AML-193 (cell line): ENCODE measurements at regions not wholly inside any gene's neighbourhood (a gene's known extent, or its start where the extent isn't known, plus 50 kb on each side); places are given as distances from the start of the nearest gene placed in this dataset.

Experiments used
- DNase-seq, 2 experiments: peaks; one replicate each; lab custom pipeline; 2025; lab: John Stamatoyannopoulos, UW

- DNase-seq = no peak
Observed at GRCh38 chr18:28834889-28835288, 658.0 kb upstream of the CDH2 start.

GRCh38 chr18:28831908-28832307 is 655.0 kb upstream of the CDH2 start:
- DNase-seq = no peak

- no peak for DNase-seq
Observed at GRCh38 chr18:28831476-28831875, 654.5 kb upstream of the CDH2 start.

GRCh38 chr18:28826107-28826506 is 649.2 kb upstream of the CDH2 start:
- DNase-seq = no peak

- DNase-seq = no peak
Observed at GRCh38 chr18:28824183-28824574, 647.2 kb upstream of the CDH2 start.

GRCh38 chr18:28823506-28824182 is 646.7 kb upstream of the CDH2 start:
- DNase-seq = no peak

GRCh38 chr18:28820353-28820752 is 643.4 kb upstream of the CDH2 start:
- no peak for DNase-seq

GRCh38 chr18:28816155-28816554 is 639.2 kb upstream of the CDH2 start:
- DNase-seq = no peak

GRCh38 chr18:28814365-28814764 is 637.4 kb upstream of the CDH2 start:
- DNase-seq = no peak

GRCh38 chr18:28808373-28808772 is 631.4 kb upstream of the CDH2 start:
- DNase-seq = no peak

GRCh38 chr18:28805491-28805890 is 628.6 kb upstream of the CDH2 start:
- no peak for DNase-seq

GRCh38 chr18:28804512-28805202 is 627.7 kb upstream of the CDH2 start:
- DNase-seq = no peak

GRCh38 chr18:28802546-28802945 is 625.6 kb upstream of the CDH2 start:
- DNase-seq = no peak

- no peak for DNase-seq
Observed at GRCh38 chr18:28801876-28802275, 624.9 kb upstream of the CDH2 start.

GRCh38 chr18:28794459-28795245 is 617.7 kb upstream of the CDH2 start:
- DNase-seq = no peak

GRCh38 chr18:28793901-28794300 is 617.0 kb upstream of the CDH2 start:
- DNase-seq = no peak

GRCh38 chr18:28792404-28793086 is 615.6 kb upstream of the CDH2 start:
- no peak for DNase-seq

GRCh38 chr18:28791101-28791500 is 614.2 kb upstream of the CDH2 start:
- DNase-seq = no peak

- DNase-seq = no peak
Observed at GRCh38 chr18:28789502-28789901, 612.6 kb upstream of the CDH2 start.

GRCh38 chr18:28786926-28787325 is 610.0 kb upstream of the CDH2 start:
- DNase-seq = no peak

- no peak for DNase-seq
Observed at GRCh38 chr18:28781616-28782362, 604.9 kb upstream of the CDH2 start.

- no peak for DNase-seq
Observed at GRCh38 chr18:28778706-28779105, 601.8 kb upstream of the CDH2 start.
